ENCODE measurements at regions not wholly inside any gene's neighbourhood (a gene's known extent, or its start where the extent isn't known, plus 50 kb on each side); places are given as distances from the start of the nearest gene placed in this dataset.
"Not testable (repeated sequence)": the region's sequence is repeated elsewhere in the genome, so short reads cannot be mapped to it uniquely, and the experiment has no call there.

GRCh38 chr17:52923658-52924057, 765.1 kb upstream of the CA10 start:
- Histone ChIP-seq H3K27me3 (ENCODE audit: control insufficient read depth, insufficient read depth, low read length) (no peaks in the 10 kb centered on the region), H3K9ac (ENCODE audit: low read depth, low read length) (no peak overlapping the region), H3K36me3 (ENCODE audit: insufficient read depth, low read length) (no peaks in the 10 kb centered on the region), H3K9me3 (replicated peaks; ENCODE audit: low read length) (no peaks in the 10 kb centered on the region), H3K4me3 (ENCODE audit: low read length) (no peak overlapping the region), H3K4me2 (ENCODE audit: low read length) (no peak overlapping the region), H3K4me1 (ENCODE audit: control insufficient read depth, insufficient read depth, low read length) (no peaks in the 10 kb centered on the region)

GRCh38 chr17:52899235-52899634, 740.7 kb upstream of the CA10 start:
- Histone ChIP-seq H3K36me3 (ENCODE audit: insufficient read depth, low read length) (no peaks in the 10 kb centered on the region), H3K27me3 (ENCODE audit: control insufficient read depth, insufficient read depth, low read length) (no peaks in the 10 kb centered on the region), H3K9ac (ENCODE audit: low read depth, low read length) (no peak overlapping the region), H3K4me1 (ENCODE audit: control insufficient read depth, insufficient read depth, low read length) (no peaks in the 10 kb centered on the region), H3K4me3 (ENCODE audit: low read length) (no peak overlapping the region), H3K4me2 (ENCODE audit: low read length) (no peak overlapping the region), H3K9me3 (replicated peaks; ENCODE audit: low read length) (peaks cover 2% of the 10 kb centered on the region)

GRCh38 chr17:52895272-52895671, 736.8 kb upstream of the CA10 start:
- H3K9ac ChIP-seq (ENCODE audit: low read depth, low read length): no peak overlapping the region
- H3K27me3 ChIP-seq (ENCODE audit: control insufficient read depth, insufficient read depth, low read length): no peaks in the 10 kb centered on the region
- no peaks in the 10 kb centered on the region for H3K36me3 ChIP-seq (ENCODE audit: insufficient read depth, low read length)
- H3K4me2 ChIP-seq (ENCODE audit: low read length): no peak overlapping the region
- no peaks in the 10 kb centered on the region for H3K4me1 ChIP-seq (ENCODE audit: control insufficient read depth, insufficient read depth, low read length)
- H3K4me3 ChIP-seq (ENCODE audit: low read length): no peak overlapping the region
- H3K9me3 ChIP-seq (replicated peaks; ENCODE audit: low read length): peaks cover 2% of the 10 kb centered on the region

- no peaks in the 10 kb centered on the region for H3K9me3 ChIP-seq (replicated peaks; ENCODE audit: low read length)
- H3K4me2 ChIP-seq (ENCODE audit: low read length): no peak overlapping the region
- H3K4me1 ChIP-seq (ENCODE audit: control insufficient read depth, insufficient read depth, low read length): no peaks in the 10 kb centered on the region
- H3K9ac ChIP-seq (ENCODE audit: low read depth, low read length): no peak overlapping the region
- no peak overlapping the region for H3K4me3 ChIP-seq (ENCODE audit: low read length)
- no peaks in the 10 kb centered on the region for H3K27me3 ChIP-seq (ENCODE audit: control insufficient read depth, insufficient read depth, low read length)
- no peaks in the 10 kb centered on the region for H3K36me3 ChIP-seq (ENCODE audit: insufficient read depth, low read length)
Observed at GRCh38 chr17:52892334-52892733, 733.8 kb upstream of the CA10 start.

GRCh38 chr17:52885882-52886281, 727.4 kb upstream of the CA10 start:
- Histone ChIP-seq H3K4me2 (ENCODE audit: low read length) (no peak overlapping the region), H3K4me1 (ENCODE audit: control insufficient read depth, insufficient read depth, low read length) (no peaks in the 10 kb centered on the region), H3K27me3 (ENCODE audit: control insufficient read depth, insufficient read depth, low read length) (no peaks in the 10 kb centered on the region), H3K9ac (ENCODE audit: low read depth, low read length) (no peak overlapping the region), H3K4me3 (ENCODE audit: low read length) (no peak overlapping the region), H3K36me3 (ENCODE audit: insufficient read depth, low read length) (no peaks in the 10 kb centered on the region), H3K9me3 (replicated peaks; ENCODE audit: low read length) (no peaks in the 10 kb centered on the region)

- not testable (repeated sequence) for H3K9me3 ChIP-seq (replicated peaks; ENCODE audit: low read length); H3K4me3 ChIP-seq (ENCODE audit: low read length); H3K4me1 ChIP-seq (ENCODE audit: control insufficient read depth, insufficient read depth, low read length); H3K27me3 ChIP-seq (ENCODE audit: control insufficient read depth, insufficient read depth, low read length); H3K4me2 ChIP-seq (ENCODE audit: low read length); H3K36me3 ChIP-seq (ENCODE audit: insufficient read depth, low read length); H3K9ac ChIP-seq (ENCODE audit: low read depth, low read length)
Observed at GRCh38 chr17:52883907-52884491, 725.5 kb upstream of the CA10 start.

- not testable (repeated sequence) for H3K9me3 ChIP-seq (replicated peaks; ENCODE audit: low read length); H3K27me3 ChIP-seq (ENCODE audit: control insufficient read depth, insufficient read depth, low read length); H3K4me3 ChIP-seq (ENCODE audit: low read length); H3K9ac ChIP-seq (ENCODE audit: low read depth, low read length); H3K4me1 ChIP-seq (ENCODE audit: control insufficient read depth, insufficient read depth, low read length); H3K4me2 ChIP-seq (ENCODE audit: low read length); H3K36me3 ChIP-seq (ENCODE audit: insufficient read depth, low read length)
Observed at GRCh38 chr17:52846767-52847166, 688.3 kb upstream of the CA10 start.

- H3K4me3 ChIP-seq (ENCODE audit: low read length): no peak overlapping the region
- no peaks in the 10 kb centered on the region for H3K27me3 ChIP-seq (ENCODE audit: control insufficient read depth, insufficient read depth, low read length)
- no peaks in the 10 kb centered on the region for H3K4me1 ChIP-seq (ENCODE audit: control insufficient read depth, insufficient read depth, low read length)
- H3K36me3 ChIP-seq (ENCODE audit: insufficient read depth, low read length): no peaks in the 10 kb centered on the region
- H3K9me3 ChIP-seq (replicated peaks; ENCODE audit: low read length): peaks cover 4% of the 10 kb centered on the region
- H3K4me2 ChIP-seq (ENCODE audit: low read length): no peak overlapping the region
- no peak overlapping the region for H3K9ac ChIP-seq (ENCODE audit: low read depth, low read length)
Observed at GRCh38 chr17:52841971-52842370, 683.5 kb upstream of the CA10 start.

GRCh38 chr17:52837492-52837891, 679.0 kb upstream of the CA10 start:
- H3K36me3 ChIP-seq (ENCODE audit: insufficient read depth, low read length): no peaks in the 10 kb centered on the region
- H3K9ac ChIP-seq (ENCODE audit: low read depth, low read length): no peak overlapping the region
- no peaks in the 10 kb centered on the region for H3K9me3 ChIP-seq (replicated peaks; ENCODE audit: low read length)
- H3K4me2 ChIP-seq (ENCODE audit: low read length): no peak overlapping the region
- no peaks in the 10 kb centered on the region for H3K27me3 ChIP-seq (ENCODE audit: control insufficient read depth, insufficient read depth, low read length)
- no peaks in the 10 kb centered on the region for H3K4me1 ChIP-seq (ENCODE audit: control insufficient read depth, insufficient read depth, low read length)
- no peak overlapping the region for H3K4me3 ChIP-seq (ENCODE audit: low read length)

GRCh38 chr17:52831536-52831935, 673.0 kb upstream of the CA10 start:
- Histone ChIP-seq H3K9me3 (replicated peaks; ENCODE audit: low read length) (peaks cover 8% of the 10 kb centered on the region), H3K4me1 (ENCODE audit: control insufficient read depth, insufficient read depth, low read length) (no peaks in the 10 kb centered on the region), H3K36me3 (ENCODE audit: insufficient read depth, low read length) (no peaks in the 10 kb centered on the region), H3K27me3 (ENCODE audit: control insufficient read depth, insufficient read depth, low read length) (no peaks in the 10 kb centered on the region), H3K4me2 (ENCODE audit: low read length) (no peak overlapping the region), H3K9ac (ENCODE audit: low read depth, low read length) (no peak overlapping the region), H3K4me3 (ENCODE audit: low read length) (no peak overlapping the region)

- no peak overlapping the region for H3K4me2 ChIP-seq (ENCODE audit: low read length)
- no peaks in the 10 kb centered on the region for H3K27me3 ChIP-seq (ENCODE audit: control insufficient read depth, insufficient read depth, low read length)
- no peak overlapping the region for H3K4me3 ChIP-seq (ENCODE audit: low read length)
- H3K9ac ChIP-seq (ENCODE audit: low read depth, low read length): no peak overlapping the region
- H3K36me3 ChIP-seq (ENCODE audit: insufficient read depth, low read length): no peaks in the 10 kb centered on the region
- peaks cover 8% of the 10 kb centered on the region for H3K9me3 ChIP-seq (replicated peaks; ENCODE audit: low read length)
- H3K4me1 ChIP-seq (ENCODE audit: control insufficient read depth, insufficient read depth, low read length): no peaks in the 10 kb centered on the region
Observed at GRCh38 chr17:52828621-52829020, 670.1 kb upstream of the CA10 start.

- Histone ChIP-seq H3K27me3 (ENCODE audit: control insufficient read depth, insufficient read depth, low read length) (no peaks in the 10 kb centered on the region), H3K9ac (ENCODE audit: low read depth, low read length) (no peak overlapping the region), H3K4me2 (ENCODE audit: low read length) (no peak overlapping the region), H3K4me1 (ENCODE audit: control insufficient read depth, insufficient read depth, low read length) (no peaks in the 10 kb centered on the region), H3K4me3 (ENCODE audit: low read length) (no peak overlapping the region), H3K9me3 (replicated peaks; ENCODE audit: low read length) (peaks cover 8% of the 10 kb centered on the region), H3K36me3 (ENCODE audit: insufficient read depth, low read length) (no peaks in the 10 kb centered on the region)
Observed at GRCh38 chr17:52827526-52827925, 669.0 kb upstream of the CA10 start.

Measured in skeletal muscle satellite cell (primary cell).